ENCODE measurements at regions not wholly inside any gene's neighbourhood (a gene's known extent, or its start where the extent isn't known, plus 50 kb on each side); places are given as distances from the start of the nearest gene placed in this dataset.

- TF ChIP-seq EP300 (IDR thresholded peaks at IDR 0.05; ENCODE audit: borderline replicate concordance) (no peak), REST (IDR thresholded peaks at IDR 0.05; ENCODE audit: low read depth) (no peak), YY1 (IDR thresholded peaks at IDR 0.05; ENCODE audit: low read depth) (no peak), TEAD4 (IDR thresholded peaks at IDR 0.05) (no peak), CREB1 (IDR thresholded peaks at IDR 0.05; ENCODE audit: low read depth) (no peak), CEBPB (IDR thresholded peaks at IDR 0.05) (no peak), USF1 (IDR thresholded peaks at IDR 0.05) (no peak), RAD21 (IDR thresholded peaks at IDR 0.05; ENCODE audit: low read depth) (no peak), TAF1 (IDR thresholded peaks at IDR 0.05; ENCODE audit: low read depth) (no peak), NFIC (IDR thresholded peaks at IDR 0.05) (no peak), TCF12 (IDR thresholded peaks at IDR 0.05; ENCODE audit: low read depth) (no peak), MAX (IDR thresholded peaks at IDR 0.05) (no peak), EGR1 (IDR thresholded peaks at IDR 0.05) (no peak), ZBTB7A (IDR thresholded peaks at IDR 0.05; ENCODE audit: low read depth) (no peak), FOXM1 (IDR thresholded peaks at IDR 0.05; ENCODE audit: borderline replicate concordance, low read depth) (no peak)
Observed at GRCh38 chr1:102715150-102715549, 393.2 kb downstream of the COL11A1 start.

- TF ChIP-seq RAD21 (IDR thresholded peaks at IDR 0.05; ENCODE audit: low read depth) (no peak), TAF1 (IDR thresholded peaks at IDR 0.05; ENCODE audit: low read depth) (no peak), YY1 (IDR thresholded peaks at IDR 0.05; ENCODE audit: low read depth) (no peak), NFIC (IDR thresholded peaks at IDR 0.05) (no peak), CEBPB (IDR thresholded peaks at IDR 0.05) (no peak), EP300 (IDR thresholded peaks at IDR 0.05; ENCODE audit: borderline replicate concordance) (no peak), ZBTB7A (IDR thresholded peaks at IDR 0.05; ENCODE audit: low read depth) (no peak), EGR1 (IDR thresholded peaks at IDR 0.05) (no peak), MAX (IDR thresholded peaks at IDR 0.05) (no peak), FOXM1 (IDR thresholded peaks at IDR 0.05; ENCODE audit: borderline replicate concordance, low read depth) (no peak), REST (IDR thresholded peaks at IDR 0.05; ENCODE audit: low read depth) (no peak), CREB1 (IDR thresholded peaks at IDR 0.05; ENCODE audit: low read depth) (no peak), TEAD4 (IDR thresholded peaks at IDR 0.05) (no peak)
Observed at GRCh38 chr1:102699524-102699923, 408.8 kb downstream of the COL11A1 start.

- TF ChIP-seq EP300 (IDR thresholded peaks at IDR 0.05; ENCODE audit: borderline replicate concordance): no peak
- no peak for TF ChIP-seq MAX (IDR thresholded peaks at IDR 0.05)
- no peak for TF ChIP-seq CEBPB (IDR thresholded peaks at IDR 0.05)
- TF ChIP-seq NFIC (IDR thresholded peaks at IDR 0.05): no peak
- TF ChIP-seq TCF12 (IDR thresholded peaks at IDR 0.05; ENCODE audit: low read depth): no peak
- no peak for TF ChIP-seq RAD21 (IDR thresholded peaks at IDR 0.05; ENCODE audit: low read depth)
- no peak for TF ChIP-seq EGR1 (IDR thresholded peaks at IDR 0.05)
- TF ChIP-seq ZBTB7A (IDR thresholded peaks at IDR 0.05; ENCODE audit: low read depth): no peak
- no peak for TF ChIP-seq REST (IDR thresholded peaks at IDR 0.05; ENCODE audit: low read depth)
- TF ChIP-seq USF1 (IDR thresholded peaks at IDR 0.05): no peak
- TF ChIP-seq TAF1 (IDR thresholded peaks at IDR 0.05; ENCODE audit: low read depth): no peak
- no peak for TF ChIP-seq FOXM1 (IDR thresholded peaks at IDR 0.05; ENCODE audit: borderline replicate concordance, low read depth)
Observed at GRCh38 chr1:102693345-102693744, 415.0 kb downstream of the COL11A1 start.

- no peak for TF ChIP-seq EGR1 (IDR thresholded peaks at IDR 0.05)
- TF ChIP-seq NFIC (IDR thresholded peaks at IDR 0.05): no peak
- TF ChIP-seq ZBTB7A (IDR thresholded peaks at IDR 0.05; ENCODE audit: low read depth): no peak
- TF ChIP-seq CEBPB (IDR thresholded peaks at IDR 0.05): no peak
- TF ChIP-seq USF1 (IDR thresholded peaks at IDR 0.05): no peak
- no peak for TF ChIP-seq CREB1 (IDR thresholded peaks at IDR 0.05; ENCODE audit: low read depth)
- no peak for TF ChIP-seq YY1 (IDR thresholded peaks at IDR 0.05; ENCODE audit: low read depth)
- TF ChIP-seq EP300 (IDR thresholded peaks at IDR 0.05; ENCODE audit: borderline replicate concordance): no peak
- TF ChIP-seq MAX (IDR thresholded peaks at IDR 0.05): no peak
- TF ChIP-seq TAF1 (IDR thresholded peaks at IDR 0.05; ENCODE audit: low read depth): no peak
- TF ChIP-seq REST (IDR thresholded peaks at IDR 0.05; ENCODE audit: low read depth): no peak
- no peak for TF ChIP-seq TCF12 (IDR thresholded peaks at IDR 0.05; ENCODE audit: low read depth)
- TF ChIP-seq TEAD4 (IDR thresholded peaks at IDR 0.05): no peak
- no peak for TF ChIP-seq FOXM1 (IDR thresholded peaks at IDR 0.05; ENCODE audit: borderline replicate concordance, low read depth)
Observed at GRCh38 chr1:102691592-102692090, 416.7 kb downstream of the COL11A1 start.
